ENCODE measurements at regions not wholly inside any gene's neighbourhood (a gene's known extent, or its start where the extent isn't known, plus 50 kb on each side); places are given as distances from the start of the nearest gene placed in this dataset.

DNA sequence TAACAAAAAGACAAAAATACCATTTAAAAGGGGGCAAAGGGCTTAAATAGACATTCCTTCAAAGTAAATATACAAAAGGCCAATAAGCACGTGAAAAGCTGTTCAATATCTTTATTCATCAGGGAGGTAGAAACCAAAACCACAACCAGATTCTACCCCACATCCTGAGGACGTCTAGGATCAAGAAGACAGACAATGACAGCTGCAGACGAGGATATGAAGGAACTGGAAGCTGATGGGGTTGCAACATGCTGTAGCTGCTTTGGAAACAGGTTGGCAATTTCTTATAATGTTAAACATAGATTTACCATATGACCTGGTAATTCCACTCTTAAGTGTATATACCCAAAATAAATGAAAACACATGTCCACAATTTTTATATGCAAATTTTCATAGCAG lies 85.1 kb upstream of the C14orf180 start:
- TF ChIP-seq, protein P1, sequence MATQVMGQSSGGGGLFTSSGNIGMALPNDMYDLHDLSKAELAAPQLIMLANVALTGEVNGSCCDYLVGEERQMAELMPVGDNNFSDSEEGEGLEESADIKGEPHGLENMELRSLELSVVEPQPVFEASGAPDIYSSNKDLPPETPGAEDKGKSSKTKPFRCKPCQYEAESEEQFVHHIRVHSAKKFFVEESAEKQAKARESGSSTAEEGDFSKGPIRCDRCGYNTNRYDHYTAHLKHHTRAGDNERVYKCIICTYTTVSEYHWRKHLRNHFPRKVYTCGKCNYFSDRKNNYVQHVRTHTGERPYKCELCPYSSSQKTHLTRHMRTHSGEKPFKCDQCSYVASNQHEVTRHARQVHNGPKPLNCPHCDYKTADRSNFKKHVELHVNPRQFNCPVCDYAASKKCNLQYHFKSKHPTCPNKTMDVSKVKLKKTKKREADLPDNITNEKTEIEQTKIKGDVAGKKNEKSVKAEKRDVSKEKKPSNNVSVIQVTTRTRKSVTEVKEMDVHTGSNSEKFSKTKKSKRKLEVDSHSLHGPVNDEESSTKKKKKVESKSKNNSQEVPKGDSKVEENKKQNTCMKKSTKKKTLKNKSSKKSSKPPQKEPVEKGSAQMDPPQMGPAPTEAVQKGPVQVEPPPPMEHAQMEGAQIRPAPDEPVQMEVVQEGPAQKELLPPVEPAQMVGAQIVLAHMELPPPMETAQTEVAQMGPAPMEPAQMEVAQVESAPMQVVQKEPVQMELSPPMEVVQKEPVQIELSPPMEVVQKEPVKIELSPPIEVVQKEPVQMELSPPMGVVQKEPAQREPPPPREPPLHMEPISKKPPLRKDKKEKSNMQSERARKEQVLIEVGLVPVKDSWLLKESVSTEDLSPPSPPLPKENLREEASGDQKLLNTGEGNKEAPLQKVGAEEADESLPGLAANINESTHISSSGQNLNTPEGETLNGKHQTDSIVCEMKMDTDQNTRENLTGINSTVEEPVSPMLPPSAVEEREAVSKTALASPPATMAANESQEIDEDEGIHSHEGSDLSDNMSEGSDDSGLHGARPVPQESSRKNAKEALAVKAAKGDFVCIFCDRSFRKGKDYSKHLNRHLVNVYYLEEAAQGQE (tag by site-specific recombination; IDR thresholded peaks at IDR 0.05), result no peak
- TF ChIP-seq GLIS1 (tag by site-specific recombination; IDR thresholded peaks at IDR 0.05) (no peak), ZBTB7A (tag by site-specific recombination; IDR thresholded peaks at IDR 0.05; ENCODE audit: low read depth) (no peak), ZNF747 (tag by site-specific recombination; IDR thresholded peaks at IDR 0.05) (no peak)
- TF ChIP-seq, protein P2, sequence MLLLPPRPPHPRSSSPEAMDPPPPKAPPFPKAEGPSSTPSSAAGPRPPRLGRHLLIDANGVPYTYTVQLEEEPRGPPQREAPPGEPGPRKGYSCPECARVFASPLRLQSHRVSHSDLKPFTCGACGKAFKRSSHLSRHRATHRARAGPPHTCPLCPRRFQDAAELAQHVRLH (tag by site-specific recombination; IDR thresholded peaks at IDR 0.05), result no peak
- H3K4me1 ChIP-seq (ENCODE audit: control insufficient read depth, insufficient read depth, low read length), result no peaks in the 10 kb centered on the region
- CTCF ChIA-PET, result interaction anchor here (0.6 kb wide), 1 partner anchor 70 kb away, joined by 4 read pairs; no protein-coding TSS in a partner anchor
- H3K27ac ChIP-seq (ENCODE audit: extremely low read depth, low read depth, low read length), result no peak overlapping the region
- POLR2A ChIA-PET, result no interaction called here
- no peaks in the 10 kb centered on the region for H3K9me3 ChIP-seq (ENCODE audit: control insufficient read depth, insufficient read depth, low read depth, low read length)
- H3K4me3 ChIP-seq (ENCODE audit: low read depth, low read length), result no peak overlapping the region
- H3K36me3 ChIP-seq (ENCODE audit: control insufficient read depth in 2 of 2, insufficient read depth in 1 of 2, low read length in 2 of 2), result no peaks in the 10 kb centered on the region

DNA sequence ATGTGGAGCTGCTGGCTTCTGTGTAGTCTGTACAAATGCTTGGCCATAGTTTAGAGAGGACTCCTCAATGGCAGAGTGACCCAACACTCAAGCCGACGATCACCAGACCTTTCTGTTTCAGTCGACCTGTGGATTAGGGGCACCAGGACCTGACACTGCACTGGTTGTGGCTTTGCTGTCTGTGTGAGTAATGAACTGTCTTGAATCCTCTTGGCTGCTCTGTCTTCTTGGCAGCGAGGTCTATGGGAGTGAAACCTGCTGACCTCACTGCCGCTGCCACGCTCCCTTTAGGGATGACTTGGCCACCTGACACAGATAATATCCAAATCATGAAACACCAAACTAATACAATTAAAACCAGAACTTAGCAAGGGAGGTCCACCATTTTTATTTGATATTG lies 83.5 kb upstream of the C14orf180 start:
- no peak for TF ChIP-seq ZNF560 (tag by site-specific recombination; IDR thresholded peaks at IDR 0.05; ENCODE audit: borderline replicate concordance)
- TF ChIP-seq, protein P3, sequence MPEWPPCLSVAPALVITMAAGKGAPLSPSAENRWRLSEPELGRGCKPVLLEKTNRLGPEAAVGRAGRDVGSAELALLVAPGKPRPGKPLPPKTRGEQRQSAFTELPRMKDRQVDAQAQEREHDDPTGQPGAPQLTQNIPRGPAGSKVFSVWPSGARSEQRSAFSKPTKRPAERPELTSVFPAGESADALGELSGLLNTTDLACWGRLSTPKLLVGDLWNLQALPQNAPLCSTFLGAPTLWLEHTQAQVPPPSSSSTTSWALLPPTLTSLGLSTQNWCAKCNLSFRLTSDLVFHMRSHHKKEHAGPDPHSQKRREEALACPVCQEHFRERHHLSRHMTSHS (tag by site-specific recombination; IDR thresholded peaks at IDR 0.05), result no peak
- no peak for TF ChIP-seq ZNF837 (tag by site-specific recombination; IDR thresholded peaks at IDR 0.05)
- no peak for TF ChIP-seq ZNF341 (tag by site-specific recombination; IDR thresholded peaks at IDR 0.05; ENCODE audit: low read depth)
- TF ChIP-seq, protein P4, sequence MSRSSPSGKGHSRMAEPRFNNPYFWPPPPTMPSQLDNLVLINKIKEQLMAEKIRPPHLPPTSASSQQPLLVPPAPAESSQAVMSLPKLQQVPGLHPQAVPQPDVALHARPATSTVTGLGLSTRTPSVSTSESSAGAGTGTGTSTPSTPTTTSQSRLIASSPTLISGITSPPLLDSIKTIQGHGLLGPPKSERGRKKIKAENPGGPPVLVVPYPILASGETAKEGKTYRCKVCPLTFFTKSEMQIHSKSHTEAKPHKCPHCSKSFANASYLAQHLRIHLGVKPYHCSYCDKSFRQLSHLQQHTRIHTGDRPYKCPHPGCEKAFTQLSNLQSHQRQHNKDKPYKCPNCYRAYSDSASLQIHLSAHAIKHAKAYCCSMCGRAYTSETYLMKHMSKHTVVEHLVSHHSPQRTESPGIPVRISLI (tag by site-specific recombination; IDR thresholded peaks at IDR 0.05), result no peak
- no peak for TF ChIP-seq ZNF214 (tag by site-specific recombination; IDR thresholded peaks at IDR 0.05; ENCODE audit: borderline replicate concordance)
- TF ChIP-seq ZNF660 (tag by site-specific recombination; IDR thresholded peaks at IDR 0.05), result no peak
- no peak for TF ChIP-seq ZNF324 (tag by site-specific recombination; IDR thresholded peaks at IDR 0.05)
- TF ChIP-seq ZNF791 (tag by site-specific recombination; IDR thresholded peaks at IDR 0.05), result no peak
- TF ChIP-seq ZNF76 (tag by site-specific recombination; IDR thresholded peaks at IDR 0.05; ENCODE audit: borderline replicate concordance, low read depth), result no peak
- TF ChIP-seq ZNF211 (tag by site-specific recombination; IDR thresholded peaks at IDR 0.05; ENCODE audit: low read depth), result no peak
- TF ChIP-seq, protein P5, sequence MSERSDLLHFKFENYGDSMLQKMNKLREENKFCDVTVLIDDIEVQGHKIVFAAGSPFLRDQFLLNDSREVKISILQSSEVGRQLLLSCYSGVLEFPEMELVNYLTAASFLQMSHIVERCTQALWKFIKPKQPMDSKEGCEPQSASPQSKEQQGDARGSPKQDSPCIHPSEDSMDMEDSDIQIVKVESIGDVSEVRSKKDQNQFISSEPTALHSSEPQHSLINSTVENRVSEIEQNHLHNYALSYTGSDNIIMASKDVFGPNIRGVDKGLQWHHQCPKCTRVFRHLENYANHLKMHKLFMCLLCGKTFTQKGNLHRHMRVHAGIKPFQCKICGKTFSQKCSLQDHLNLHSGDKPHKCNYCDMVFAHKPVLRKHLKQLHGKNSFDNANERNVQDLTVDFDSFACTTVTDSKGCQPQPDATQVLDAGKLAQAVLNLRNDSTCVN (tag by site-specific recombination; optimal IDR thresholded peaks at IDR 0.05), result no peak
- TF ChIP-seq, protein P6, sequence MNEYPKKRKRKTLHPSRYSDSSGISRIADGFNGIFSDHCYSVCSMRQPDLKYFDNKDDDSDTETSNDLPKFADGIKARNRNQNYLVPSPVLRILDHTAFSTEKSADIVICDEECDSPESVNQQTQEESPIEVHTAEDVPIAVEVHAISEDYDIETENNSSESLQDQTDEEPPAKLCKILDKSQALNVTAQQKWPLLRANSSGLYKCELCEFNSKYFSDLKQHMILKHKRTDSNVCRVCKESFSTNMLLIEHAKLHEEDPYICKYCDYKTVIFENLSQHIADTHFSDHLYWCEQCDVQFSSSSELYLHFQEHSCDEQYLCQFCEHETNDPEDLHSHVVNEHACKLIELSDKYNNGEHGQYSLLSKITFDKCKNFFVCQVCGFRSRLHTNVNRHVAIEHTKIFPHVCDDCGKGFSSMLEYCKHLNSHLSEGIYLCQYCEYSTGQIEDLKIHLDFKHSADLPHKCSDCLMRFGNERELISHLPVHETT (tag by site-specific recombination; IDR thresholded peaks at IDR 0.05), result no peak
- no peak for TF ChIP-seq ZNF600 (tag by site-specific recombination; IDR thresholded peaks at IDR 0.05)
- TF ChIP-seq ZNF664 (tag by site-specific recombination; IDR thresholded peaks at IDR 0.05), result no peak
- TF ChIP-seq ZNF239 (tag by site-specific recombination; IDR thresholded peaks at IDR 0.05), result no peak
- ChIA-PET POLR2A (no interaction called here), CTCF (no interaction called here)
- Histone ChIP-seq H3K4me1 (ENCODE audit: control insufficient read depth, insufficient read depth, low read length) (no peaks in the 10 kb centered on the region), H3K36me3 (ENCODE audit: control insufficient read depth in 2 of 2, insufficient read depth in 1 of 2, low read length in 2 of 2) (no peaks in the 10 kb centered on the region), H3K9me3 (ENCODE audit: control insufficient read depth, insufficient read depth, low read depth, low read length) (no peaks in the 10 kb centered on the region), H3K4me3 (ENCODE audit: low read depth, low read length) (no peak overlapping the region), H3K27ac (ENCODE audit: extremely low read depth, low read depth, low read length) (no peak overlapping the region)

Data from HEK293 (cell line).